NCI-H2107 (cell line): ENCODE measurements at regions not wholly inside any gene's neighbourhood (a gene's known extent, or its start where the extent isn't known, plus 50 kb on each side); places are given as distances from the start of the nearest gene placed in this dataset.

Source experiments
- DNase-seq: peaks from one replicate; lab custom pipeline; 2025; lab: John Stamatoyannopoulos, UW

GRCh38 chr2:2570871-2571270 is 239.8 kb upstream of the MYT1L start:
- DNase-seq, result no peak

- DNase-seq, result no peak
These were observed 239.3 kb upstream of the MYT1L start for GRCh38 chr2:2570360-2570759.

GRCh38 chr2:2569836-2570235 is 238.8 kb upstream of the MYT1L start:
- no peak for DNase-seq

GRCh38 chr2:2569306-2569705 is 238.2 kb upstream of the MYT1L start:
- no peak for DNase-seq

- DNase-seq, result no peak
These were observed 237.3 kb upstream of the MYT1L start for GRCh38 chr2:2568411-2568810.

GRCh38 chr2:2567776-2568175 is 236.7 kb upstream of the MYT1L start:
- DNase-seq, result no peak

GRCh38 chr2:2566396-2567323 is 235.6 kb upstream of the MYT1L start:
- DNase-seq, result no peak

GRCh38 chr2:2565671-2566070 is 234.6 kb upstream of the MYT1L start:
- no peak for DNase-seq

- DNase-seq, result peak; percentile 81
These were observed 233.4 kb upstream of the MYT1L start for GRCh38 chr2:2564300-2565078.

- no peak for DNase-seq
These were observed 232.3 kb upstream of the MYT1L start for GRCh38 chr2:2563309-2563860.

GRCh38 chr2:2562867-2563266 is 231.8 kb upstream of the MYT1L start:
- no peak for DNase-seq

- DNase-seq, result no peak
These were observed 230.4 kb upstream of the MYT1L start for GRCh38 chr2:2561346-2562095.

- no peak for DNase-seq
These were observed 229.4 kb upstream of the MYT1L start for GRCh38 chr2:2560374-2561015.

- no peak for DNase-seq
These were observed 227.4 kb upstream of the MYT1L start for GRCh38 chr2:2558476-2558875.

- no peak for DNase-seq
These were observed 226.4 kb upstream of the MYT1L start for GRCh38 chr2:2557475-2557874.

- DNase-seq, result no peak
These were observed 219.8 kb upstream of the MYT1L start for GRCh38 chr2:2550856-2551255.

GRCh38 chr2:2547911-2548310 is 216.8 kb upstream of the MYT1L start:
- no peak for DNase-seq

GRCh38 chr2:2547451-2547850 is 216.4 kb upstream of the MYT1L start:
- no peak for DNase-seq

GRCh38 chr2:2546046-2546445 is 215.0 kb upstream of the MYT1L start:
- DNase-seq, result no peak

GRCh38 chr2:2542966-2543611 is 212.0 kb upstream of the MYT1L start:
- DNase-seq, result peak; percentile 18

- DNase-seq, result peak; percentile 34
These were observed 211.2 kb upstream of the MYT1L start for GRCh38 chr2:2542316-2542715.
